ENCODE measurements at regions not wholly inside any gene's neighbourhood (a gene's known extent, or its start where the extent isn't known, plus 50 kb on each side); places are given as distances from the start of the nearest gene placed in this dataset.

DNA sequence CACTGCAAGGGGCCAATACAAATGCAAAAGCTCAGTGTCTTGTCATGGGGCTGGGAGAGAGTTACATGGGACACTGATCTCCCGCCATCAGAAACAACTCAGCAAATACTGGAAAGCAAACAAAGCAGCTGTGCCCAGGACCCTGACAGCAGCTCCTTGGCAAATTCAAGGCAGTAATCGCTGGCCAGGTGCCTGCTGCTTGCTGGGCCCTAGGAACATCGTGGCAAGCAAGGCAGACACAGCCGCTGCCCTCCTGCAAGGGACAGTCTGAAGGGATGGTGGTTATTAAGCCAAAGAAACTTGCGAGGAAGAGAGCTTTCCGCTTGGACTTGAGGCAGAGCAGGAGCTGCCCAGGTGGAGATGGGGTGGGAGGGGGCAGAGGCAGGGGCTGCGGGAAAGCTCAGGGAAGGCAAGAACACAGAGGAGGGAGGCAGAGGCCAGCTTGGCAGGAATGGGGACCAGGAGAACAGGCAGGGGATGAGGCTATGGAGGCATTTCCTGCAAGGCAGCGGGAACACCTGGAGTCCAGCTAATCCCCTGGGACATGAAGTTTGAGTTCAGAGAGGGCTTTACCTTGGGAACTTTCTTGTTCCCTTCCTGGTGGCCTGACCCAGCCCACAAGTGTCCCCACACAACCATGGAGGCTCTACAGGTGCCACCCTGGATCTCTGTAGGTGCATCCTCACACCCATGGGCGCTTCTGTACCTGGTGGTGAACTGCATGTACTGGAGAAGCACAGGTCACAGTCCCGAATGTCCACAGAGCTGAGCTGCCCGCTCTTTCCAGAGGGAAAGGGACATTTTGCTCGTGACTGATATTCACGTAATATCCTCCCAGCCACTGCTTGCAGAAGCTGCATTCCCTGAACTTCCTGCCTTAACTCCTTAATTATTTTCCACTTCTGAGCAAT, 78.7 kb upstream of the ATP2B2 start:
- DNase-seq (ENCODE audit: low spot score), result no peak

DNA sequence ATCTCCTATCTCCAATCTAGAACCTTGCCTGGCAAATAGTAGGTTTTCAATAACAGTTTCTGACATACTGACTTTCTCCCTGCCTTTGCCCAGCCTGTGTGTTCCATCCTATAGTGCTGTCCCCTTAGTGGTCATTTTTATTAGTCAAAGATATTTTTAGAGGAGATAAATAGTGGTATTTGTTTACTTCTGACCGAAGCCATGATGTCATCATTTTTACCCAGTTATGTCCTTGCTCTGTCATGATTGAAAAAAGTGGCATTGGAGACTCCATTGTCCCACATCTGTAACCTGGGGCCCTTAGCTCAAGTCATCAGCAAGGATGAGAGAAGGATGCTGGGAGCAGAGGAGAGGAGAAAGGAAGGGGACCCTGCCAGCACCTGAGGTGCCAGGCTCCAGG, 80.6 kb upstream of the ATP2B2 start:
- DNase-seq (ENCODE audit: low spot score), result no peak

DNA sequence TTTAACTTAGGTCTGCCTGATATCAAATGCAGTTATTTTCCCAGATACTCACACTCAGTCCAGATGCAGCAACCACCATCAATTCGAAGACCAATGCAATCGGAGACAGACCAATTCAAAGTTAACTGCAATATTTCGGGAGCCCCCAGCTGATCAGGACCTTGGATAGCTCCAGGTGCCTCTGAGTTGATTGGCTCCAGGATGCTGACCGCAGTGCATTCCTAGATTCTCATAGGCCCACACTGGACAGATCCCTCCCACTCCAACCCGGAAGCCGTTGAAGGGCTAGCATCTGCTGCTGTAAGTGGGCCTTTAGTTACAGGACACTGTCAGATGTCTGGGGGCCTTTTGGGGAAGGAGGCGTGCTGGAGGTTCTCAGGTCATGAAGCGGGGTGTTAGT, 89.5 kb upstream of the ATP2B2 start:
- DNase-seq (ENCODE audit: low spot score), result peak; percentile 92

DNA sequence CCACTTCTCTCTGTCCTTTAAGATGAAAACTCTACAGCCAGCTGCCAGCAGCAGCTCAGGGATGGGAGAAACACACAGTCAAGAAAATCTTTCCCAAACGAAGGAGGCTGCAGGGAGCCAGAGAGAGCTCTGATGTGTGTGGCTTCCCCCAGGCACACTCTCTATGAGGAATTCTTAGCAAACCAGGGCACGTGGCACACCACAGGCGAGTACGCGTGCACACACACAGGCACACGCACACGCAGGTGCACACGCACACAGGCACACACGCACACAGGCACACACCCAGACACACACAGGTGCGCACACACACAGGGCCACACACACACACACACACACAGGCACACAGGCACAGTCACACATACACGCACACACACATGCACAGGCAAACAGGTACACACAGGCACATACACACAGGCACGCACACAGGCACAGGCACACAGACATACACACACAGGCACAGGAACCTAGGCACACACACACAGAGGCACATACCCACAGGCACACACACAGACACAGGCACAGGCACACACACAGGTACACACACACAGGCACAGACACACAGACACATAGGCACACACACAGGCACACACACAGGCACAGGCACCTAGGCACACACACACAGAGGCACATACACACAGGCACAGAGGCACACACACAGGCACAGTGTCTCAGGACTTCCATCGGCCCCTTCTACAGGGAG, 91.5 kb upstream of the ATP2B2 start:
- DNase-seq (ENCODE audit: low spot score), result no peak

DNA sequence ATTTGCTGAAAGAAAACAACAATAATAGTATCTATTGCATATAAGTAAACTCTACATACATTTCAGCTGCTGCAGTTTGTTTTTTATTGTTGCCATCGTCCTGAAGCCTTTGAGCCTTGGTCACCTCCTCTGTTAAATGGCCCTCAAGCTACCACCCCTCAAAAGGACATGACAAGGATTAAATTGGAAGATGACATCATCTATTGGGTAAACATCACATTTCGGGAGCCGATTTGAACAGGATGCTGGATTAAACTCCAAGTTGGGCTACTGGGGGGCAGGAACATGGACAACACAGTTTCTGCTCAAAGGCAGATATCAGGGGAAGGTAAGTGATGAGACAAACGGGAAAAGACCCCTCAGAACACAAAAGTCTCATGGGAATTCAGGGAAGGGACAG, 92.3 kb upstream of the ATP2B2 start:
- DNase-seq (ENCODE audit: low spot score), result no peak

DNA sequence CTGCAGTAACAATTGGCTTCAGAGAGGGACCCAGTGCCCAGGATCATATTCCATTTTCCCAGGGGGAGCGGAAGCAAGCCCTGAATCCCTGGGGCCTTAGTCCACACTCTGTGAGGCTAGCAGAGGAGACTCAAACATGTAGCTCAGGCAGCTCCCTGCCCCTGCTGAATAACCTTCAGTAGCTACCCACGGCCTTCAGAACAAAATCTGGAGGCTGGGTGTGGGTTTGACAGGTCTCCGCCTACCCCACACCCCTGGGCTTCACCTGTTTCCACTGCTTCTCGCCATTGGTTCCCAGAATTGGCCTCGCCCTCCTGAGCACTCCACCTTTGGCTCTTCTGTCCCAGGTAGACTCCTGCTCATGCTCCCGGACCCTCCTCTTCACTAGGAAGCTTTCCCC, 93.6 kb upstream of the ATP2B2 start:
- DNase-seq (ENCODE audit: low spot score), result no peak

DNA sequence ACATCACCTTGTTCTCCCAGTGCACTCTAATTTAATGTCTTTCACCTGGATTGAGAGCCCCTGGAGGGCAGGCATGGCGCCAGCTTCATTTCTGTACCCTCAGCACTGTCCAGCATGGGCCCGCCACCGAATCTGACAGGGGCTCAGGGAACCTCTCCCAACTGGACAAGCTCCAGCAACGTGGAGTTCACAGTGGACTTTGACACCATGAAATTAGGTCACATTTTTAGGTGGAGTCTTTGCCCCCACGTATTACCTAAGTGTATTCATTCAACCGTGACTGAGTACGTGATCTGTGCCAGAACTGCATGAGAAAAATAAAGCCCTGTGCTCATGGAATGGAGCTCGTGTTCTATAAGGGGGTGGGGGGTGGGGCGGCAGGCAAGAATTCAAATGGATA, 94.1 kb upstream of the ATP2B2 start:
- DNase-seq (ENCODE audit: low spot score), result no peak

DNA sequence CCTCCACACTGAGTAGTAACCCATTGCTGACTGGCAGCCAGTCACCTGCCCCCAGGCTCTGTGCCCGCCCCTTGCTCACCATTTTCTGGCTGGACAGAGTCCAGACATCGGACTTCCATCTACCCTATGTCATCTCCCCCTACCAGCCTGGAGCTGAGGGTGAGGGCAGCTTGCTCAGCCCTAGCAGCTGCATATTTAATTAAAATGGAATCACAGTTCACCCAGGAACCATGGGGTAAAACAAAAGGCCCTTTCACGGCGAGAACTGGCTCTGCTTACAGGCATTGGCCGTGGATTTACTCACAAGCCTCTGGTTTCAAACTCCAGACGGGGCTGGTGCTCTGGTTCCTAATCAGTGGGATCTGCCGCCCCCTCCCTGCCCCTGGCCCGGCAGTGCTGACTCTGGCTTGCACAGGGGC, 94.9 kb upstream of the ATP2B2 start:
- DNase-seq (ENCODE audit: low spot score), result no peak

DNA sequence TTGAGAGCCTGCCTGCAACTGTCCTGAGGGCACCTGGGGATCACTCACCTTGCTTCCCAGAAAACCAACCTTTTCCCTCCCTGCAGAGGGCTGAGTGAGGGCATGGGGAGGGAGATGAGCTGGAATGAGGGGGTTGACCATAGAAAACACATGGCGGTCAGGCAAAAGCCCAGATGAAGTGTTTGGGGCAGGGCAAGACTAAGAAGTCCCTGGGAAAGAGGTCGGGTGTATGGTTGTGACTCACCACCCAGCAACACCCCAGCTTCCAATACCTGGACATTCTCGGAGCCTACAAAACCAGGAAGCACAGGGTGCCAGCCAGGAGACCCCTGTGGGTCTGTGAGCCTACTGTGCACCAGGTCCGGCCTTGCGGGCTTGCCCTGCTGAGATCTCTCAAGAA, 95.3 kb upstream of the ATP2B2 start:
- no peak for DNase-seq (ENCODE audit: low spot score)

DNA sequence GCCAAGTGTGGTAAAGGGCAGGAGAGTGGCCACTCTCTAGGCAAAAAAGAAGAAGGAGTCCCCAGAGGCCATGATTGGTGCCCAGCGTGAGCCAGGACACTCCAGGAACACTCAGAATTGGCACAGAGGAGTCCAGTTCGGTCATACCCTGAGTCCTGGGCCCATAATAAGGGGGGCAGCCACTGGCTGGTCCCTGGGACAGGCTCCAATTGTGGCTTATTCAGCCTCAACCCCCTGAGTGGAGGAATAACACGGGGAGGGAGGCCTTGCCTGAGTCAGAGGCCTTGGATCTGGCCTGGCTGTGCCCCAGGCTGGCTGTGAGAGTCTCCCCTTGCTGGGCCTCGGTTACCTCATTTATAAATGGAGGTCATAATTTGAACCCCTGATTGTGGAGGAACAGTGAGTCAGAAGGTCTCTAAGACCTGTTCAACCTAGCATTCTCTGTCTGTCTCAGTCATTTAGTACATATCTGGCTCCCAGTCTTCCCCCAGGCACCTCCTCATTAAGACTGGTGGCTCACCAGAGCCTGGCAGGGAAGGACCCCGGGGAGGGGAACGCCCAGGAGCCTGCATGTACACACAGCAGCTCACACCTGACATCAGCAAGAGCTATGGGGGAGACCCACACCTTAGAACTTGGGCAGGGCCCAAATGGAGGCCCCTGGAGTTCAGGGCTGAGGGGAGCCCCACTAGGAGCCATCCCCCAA, 95.9 kb upstream of the ATP2B2 start:
- DNase-seq (ENCODE audit: low spot score), result no peak

DNA sequence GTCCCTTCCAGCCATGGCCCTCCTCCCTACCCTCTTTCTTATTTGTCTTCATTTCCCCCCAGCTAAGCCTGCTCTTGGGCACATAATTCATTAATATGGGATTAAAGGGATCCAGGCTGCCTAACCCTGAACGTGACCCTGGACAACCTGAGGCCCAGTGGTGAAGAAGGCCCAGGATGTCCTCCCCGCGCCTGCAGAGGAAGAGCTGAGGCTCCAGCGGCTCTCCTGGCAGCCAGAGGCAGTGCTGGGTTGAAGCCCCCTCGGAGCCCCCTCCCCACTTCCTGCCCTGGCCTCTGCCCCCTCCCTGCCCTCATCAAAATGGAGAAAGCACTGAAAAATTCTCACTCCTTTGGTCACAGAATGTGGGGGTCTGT, 96.5 kb upstream of the ATP2B2 start:
- no peak for DNase-seq (ENCODE audit: low spot score)

DNA sequence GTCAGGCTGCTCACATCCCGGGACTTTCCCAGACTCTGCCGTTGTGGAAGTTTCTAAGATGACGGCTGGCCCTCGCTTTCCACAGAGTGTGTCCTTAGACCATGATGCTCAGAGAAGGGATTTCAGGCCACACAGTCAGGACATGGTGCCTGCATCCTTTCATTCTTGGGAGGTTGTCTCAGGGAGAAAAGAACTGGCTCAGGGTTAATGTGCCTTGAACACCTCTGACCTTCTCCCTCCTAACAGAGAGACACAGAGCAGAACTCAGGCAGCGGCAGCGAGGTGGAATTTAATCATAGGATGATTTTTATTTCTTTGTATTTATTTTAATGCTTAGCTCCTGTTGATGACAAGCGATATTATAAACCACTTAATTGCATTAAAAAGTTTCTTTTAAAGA, 96.9 kb upstream of the ATP2B2 start:
- no peak for DNase-seq (ENCODE audit: low spot score)

DNA sequence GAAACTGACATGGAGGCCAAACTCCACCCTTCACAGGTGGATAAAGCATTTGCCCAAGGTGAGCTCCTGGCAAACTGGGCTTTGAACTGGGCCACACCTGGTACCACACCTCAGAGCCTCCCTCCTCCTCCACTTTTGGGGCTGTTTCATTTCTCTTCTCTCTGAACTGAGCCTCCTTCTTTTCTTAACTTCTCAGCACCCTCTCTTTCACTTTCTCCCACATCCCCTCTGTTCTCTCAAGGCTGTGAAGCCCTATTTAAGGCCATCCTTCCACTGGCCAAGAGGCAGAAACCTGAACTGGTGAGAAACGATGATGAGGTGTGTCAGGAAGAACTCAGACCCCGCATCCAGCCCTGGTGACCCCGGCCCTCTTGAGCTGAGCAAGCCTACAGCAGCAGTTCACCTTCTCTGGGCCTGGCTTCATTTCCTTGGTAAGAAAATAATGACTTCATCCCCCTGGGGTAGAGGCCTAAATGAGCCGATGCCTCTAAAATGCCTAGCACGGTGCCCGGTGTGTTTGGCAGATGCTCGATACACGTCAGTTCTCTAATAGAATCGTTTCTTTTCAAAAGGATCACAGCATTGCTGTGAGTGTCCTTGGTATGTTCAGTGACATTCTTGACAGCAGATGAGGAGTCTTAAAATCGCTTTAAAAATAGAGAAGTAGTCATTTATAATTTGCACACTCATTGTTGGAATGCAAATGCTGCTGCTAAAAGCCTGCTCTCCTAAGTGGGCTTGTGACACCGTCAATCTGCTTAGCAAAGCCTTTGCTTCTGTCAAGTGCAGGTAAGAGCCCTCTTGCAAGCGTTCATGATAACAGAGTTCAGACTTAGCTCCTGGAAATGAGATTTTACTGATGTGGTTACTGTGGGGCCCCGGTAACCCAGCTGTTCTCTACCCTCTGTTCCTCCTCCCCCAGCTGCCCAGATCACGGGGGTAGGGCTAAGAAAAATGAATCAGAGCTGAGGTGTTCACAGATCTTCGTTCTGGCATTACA, 97.7 kb upstream of the ATP2B2 start:
- no peak for DNase-seq (ENCODE audit: low spot score)

DNA sequence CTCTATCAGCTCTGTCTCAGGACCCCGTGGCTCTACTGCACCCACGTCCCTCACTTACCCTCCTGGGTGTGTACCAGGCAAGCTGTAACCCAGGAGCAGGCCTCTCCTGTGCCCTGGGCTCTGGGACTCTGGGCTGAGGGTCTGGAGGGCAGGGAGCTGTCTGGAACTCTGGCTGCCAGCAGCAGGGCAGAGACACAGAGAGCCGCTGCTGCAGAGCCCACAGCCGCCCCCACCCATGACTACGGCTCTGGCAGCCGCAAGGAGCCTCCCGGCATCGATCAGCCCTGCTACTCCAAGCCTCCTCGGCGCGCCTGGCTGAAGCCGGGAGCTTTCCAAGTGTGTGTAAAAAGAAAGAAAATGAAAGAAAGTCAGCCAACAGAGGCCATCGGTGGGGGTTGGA, 103.7 kb upstream of the ATP2B2 start:
- no peak for DNase-seq (ENCODE audit: low spot score)

DNA sequence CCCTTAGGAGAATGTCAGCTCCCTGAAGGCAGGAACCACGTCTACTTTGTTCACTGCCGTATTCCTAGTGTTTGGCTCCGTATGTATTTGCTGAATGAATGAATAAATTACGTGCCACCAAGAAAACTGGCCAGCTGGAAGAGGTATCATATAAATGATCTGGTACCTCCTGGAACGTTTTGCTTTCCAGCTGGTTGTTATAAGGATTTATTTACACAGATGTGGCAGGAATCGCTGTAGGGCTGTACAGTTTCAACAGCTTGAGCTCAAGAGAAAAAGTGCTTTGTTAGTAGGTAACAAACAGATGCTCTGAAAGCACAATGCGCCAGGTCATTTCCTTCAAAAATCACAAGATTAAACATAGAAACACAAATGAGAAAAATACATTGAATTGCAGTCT, 108.8 kb upstream of the ATP2B2 start:
- no peak for DNase-seq (ENCODE audit: low spot score)

DNA sequence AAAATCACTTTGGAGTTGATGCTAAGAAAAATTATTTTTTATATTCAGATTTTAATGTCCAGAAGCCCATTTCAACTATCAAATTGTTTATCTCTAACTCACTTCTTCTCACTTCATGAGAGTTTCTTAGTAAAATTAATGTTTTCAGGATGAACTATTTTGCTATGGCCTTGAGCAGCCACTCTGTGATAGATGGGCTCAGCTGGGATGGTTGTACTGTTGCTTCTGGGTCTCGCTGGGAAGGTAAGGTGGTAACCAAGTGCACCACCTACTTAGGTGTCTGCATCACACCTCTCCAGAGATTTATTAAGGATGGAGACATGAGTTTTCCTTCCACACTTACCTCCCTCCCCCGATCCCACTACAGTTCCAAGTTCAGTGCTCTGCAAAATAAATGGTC, 110.3 kb upstream of the ATP2B2 start:
- no peak for DNase-seq (ENCODE audit: low spot score)

DNA sequence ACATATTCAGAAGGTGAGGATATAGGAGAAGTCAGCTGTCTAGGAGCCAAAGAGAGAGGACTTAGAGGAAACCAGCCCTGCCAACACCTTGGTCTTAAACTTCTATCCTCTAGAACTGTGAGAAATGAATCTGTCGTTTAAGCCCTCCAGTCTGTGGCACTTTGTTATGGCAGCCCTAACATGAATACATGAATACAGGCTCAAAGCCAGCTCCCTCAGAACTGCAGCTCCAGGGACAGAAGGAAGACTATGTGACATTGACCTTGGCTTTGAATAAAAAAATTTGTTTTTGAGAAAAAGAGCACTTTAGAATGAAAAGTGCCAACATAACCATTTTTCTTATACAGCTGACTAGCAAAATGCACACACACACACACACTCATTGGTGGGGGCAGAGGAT, 110.9 kb upstream of the ATP2B2 start:
- no peak for DNase-seq (ENCODE audit: low spot score)

DNA sequence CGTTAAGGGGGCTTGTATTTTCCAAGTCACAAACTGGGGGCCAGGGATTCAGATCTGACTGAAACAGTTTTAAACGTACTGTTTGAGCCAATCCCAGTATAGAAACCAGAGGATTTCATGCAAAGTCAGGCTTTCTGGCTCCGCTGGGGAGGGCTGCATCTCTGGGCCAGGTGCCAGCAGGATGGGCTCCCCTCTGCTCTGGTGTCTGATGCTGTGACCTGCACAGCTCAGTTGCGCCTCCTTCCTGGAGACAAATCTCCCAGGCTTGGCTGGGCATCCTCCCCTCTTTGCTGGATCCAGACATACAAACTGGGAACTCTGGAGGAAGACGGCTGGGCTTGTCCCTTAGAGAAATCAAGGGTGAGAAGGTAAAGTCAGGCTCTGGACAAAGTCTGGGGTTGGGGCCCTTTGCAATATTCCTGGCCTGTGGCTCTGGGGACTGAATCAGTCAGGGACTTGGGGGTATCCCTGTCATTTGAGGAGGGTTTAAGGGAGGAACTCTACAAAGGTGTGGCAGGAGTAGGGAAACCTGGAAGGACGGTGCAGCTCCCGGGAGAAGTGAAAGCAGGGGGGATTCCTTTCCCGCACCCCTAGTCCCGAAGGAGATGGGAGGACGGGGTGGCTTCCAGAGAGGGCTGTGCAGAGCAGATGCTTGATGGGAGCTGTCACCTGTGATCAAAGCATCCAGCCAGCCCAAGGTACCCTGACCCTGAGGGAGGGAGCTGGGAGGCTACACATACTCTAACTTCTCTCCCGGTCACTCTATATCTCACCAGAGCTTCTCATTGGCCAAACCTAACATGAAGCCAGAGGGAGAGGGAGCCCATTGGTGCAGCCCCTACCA, 114.8 kb upstream of the ATP2B2 start:
- no peak for DNase-seq (ENCODE audit: low spot score)

DNA sequence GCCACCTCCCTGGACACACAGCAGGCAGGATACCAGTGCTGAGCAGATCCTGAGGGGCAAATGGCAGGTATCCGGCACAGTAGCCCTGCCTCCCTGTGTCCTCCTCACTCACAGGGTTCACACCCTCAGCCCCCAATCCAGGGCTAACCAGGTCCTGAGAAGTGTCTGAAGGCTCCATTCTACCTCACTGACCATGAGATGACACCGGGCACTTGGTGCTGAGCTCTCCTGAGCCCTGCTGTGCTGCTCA, 115.4 kb upstream of the ATP2B2 start:
- DNase-seq (ENCODE audit: low spot score), result no peak

DNA sequence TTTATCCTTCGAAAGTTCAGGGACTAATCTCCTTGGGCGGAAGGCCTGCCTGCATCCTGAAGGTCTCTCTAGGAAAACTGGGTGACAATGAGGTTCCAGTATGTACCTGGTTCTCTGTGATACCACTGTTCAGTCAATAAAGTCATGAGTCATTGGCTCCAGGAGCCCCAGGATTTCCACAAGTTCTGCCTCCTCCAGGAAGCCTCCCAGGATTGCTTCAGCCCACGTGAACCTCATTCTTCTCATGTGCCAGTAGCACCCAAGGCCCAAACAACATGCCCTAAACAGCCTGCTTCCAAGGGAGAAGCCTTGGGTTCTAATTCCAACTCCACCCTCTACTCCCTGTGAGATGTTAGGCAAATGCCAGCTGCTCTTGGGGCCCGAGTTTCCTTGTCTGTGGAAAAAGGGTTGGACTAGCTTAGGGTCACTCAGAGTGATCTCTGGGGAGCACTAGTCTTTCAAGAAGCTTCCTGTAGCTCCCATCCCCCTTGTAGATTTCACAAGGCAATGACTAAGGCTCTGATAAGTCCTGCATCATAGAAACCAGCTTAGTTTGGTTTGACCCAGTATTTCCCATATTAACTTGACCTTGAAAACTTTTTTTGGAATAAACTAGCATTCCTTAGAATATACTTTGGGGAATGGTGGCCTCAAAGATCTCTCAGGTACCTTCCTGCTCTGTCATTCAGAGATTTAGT, 118.3 kb upstream of the ATP2B2 start:
- DNase-seq (ENCODE audit: low spot score), result no peak

DNA sequence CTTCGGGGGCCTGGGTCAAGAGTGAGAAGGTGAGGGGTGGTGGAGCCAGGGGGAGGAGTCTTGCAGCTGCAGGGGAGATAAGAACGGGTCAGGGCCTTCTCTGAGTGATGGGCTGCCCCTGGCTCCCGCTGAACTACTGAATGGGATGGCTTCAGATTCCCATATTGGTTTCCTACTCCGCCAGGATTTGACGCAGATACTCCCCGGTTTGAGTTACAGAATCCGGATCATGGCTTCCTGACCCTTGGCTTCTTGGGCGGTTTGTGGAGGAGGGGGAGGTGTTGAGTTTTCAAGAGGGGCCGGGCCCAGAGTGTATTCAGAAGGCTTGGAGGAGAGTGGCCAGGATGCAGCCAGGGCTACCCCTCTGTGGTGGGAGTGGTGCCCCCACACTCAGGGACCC, 119.9 kb upstream of the ATP2B2 start:
- no peak for DNase-seq (ENCODE audit: low spot score)
